Activated CD8-positive, alpha-beta memory T cell treated with anti-CD3 and anti-CD28 coated beads, Interleukin-2, amount 10 ng/mL, durations not matched to agents 7 days and 5 days (primary cell): ENCODE measurements at regions not wholly inside any gene's neighbourhood (a gene's known extent, or its start where the extent isn't known, plus 50 kb on each side); places are given as distances from the start of the nearest gene placed in this dataset.
"Not testable (repeated sequence)": the region's sequence is repeated elsewhere in the genome, so short reads cannot be mapped to it uniquely, and the experiment has no call there.

Experiments
- ATAC-seq: fragments of 150-1000 bp; cut with Tn5 transposase; one replicate; pipeline ENCODE4 v1.10.0; 2021; ENCODE audit warnings: moderate library complexity
- CTCF ChIA-PET: fragments of 350-600 bp; sonication (Branson Sonifier 250); formaldehyde crosslinking; loops from one replicate; lab custom pipeline; 2021; ENCODE audit warnings: antibody characterized with exemption; lab: Charles Lee
- DNase-seq: peaks from one replicate; pipeline ENCODE4 v3.0.0-alpha.2; 2020
- H3K27ac Mint-ChIP-seq: one replicate; pipeline ENCODE4 v1.8.0; 2021; ENCODE audit warnings: mild to moderate bottlenecking, mixed read lengths
- H3K27me3 Mint-ChIP-seq: one replicate; pipeline ENCODE4 v1.8.0; 2021; ENCODE audit warnings: mixed read lengths
- H3K36me3 Mint-ChIP-seq: one replicate; pipeline ENCODE4 v1.8.0; 2021; ENCODE audit warnings: mild to moderate bottlenecking, mixed read lengths
- H3K4me1 Mint-ChIP-seq: one replicate; pipeline ENCODE4 v1.8.0; 2021; ENCODE audit warnings: mixed read lengths
- H3K4me3 Mint-ChIP-seq: one replicate; pipeline ENCODE4 v1.8.0; 2021; ENCODE audit warnings: mild to moderate bottlenecking, moderate library complexity, mixed read lengths
- H3K9me3 Mint-ChIP-seq: one replicate; pipeline ENCODE4 v1.8.0; 2022; ENCODE audit warnings: low read depth, mixed read lengths

- Mint-ChIP-seq H3K27me3 (no peaks in the 10 kb centered on the region), H3K4me1 (no peaks in the 10 kb centered on the region), H3K4me3 (no peak overlapping the region), H3K27ac (no peak overlapping the region), H3K36me3 (no peaks in the 10 kb centered on the region), H3K9me3 (no peaks in the 10 kb centered on the region)
- DNase-seq (no peak), ATAC-seq (no peak)
- CTCF ChIA-PET = no interaction called here
Observed at GRCh38 chr2:138249207-138249606, 252.4 kb upstream of the SPOPL start.

DNA sequence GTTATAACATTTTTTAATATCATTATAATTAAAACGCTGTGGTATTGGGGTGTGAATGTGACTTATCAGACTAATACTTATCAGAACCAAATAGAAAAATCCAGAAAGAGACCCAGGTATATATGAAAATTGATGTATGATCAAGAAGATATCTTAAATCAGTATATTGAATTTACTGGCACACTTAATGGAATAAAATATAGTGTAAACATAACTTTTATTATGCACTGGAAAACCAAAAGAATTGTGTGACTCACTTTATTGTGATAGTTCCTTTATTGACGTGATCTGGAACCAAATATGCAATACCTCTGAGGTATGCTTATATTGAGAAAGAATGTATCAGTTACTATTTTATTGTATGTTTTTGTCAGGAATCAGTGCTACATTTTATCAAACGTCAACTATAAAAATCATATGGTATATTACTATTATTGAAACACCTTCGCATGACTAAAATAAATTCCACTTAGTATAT, 250.7 kb upstream of the SPOPL start:
- H3K9me3 Mint-ChIP-seq, DNase-seq, H3K4me3 Mint-ChIP-seq, CTCF ChIA-PET, H3K36me3 Mint-ChIP-seq, ATAC-seq, H3K27ac Mint-ChIP-seq, H3K4me1 Mint-ChIP-seq, H3K27me3 Mint-ChIP-seq: not testable (repeated sequence)

DNA sequence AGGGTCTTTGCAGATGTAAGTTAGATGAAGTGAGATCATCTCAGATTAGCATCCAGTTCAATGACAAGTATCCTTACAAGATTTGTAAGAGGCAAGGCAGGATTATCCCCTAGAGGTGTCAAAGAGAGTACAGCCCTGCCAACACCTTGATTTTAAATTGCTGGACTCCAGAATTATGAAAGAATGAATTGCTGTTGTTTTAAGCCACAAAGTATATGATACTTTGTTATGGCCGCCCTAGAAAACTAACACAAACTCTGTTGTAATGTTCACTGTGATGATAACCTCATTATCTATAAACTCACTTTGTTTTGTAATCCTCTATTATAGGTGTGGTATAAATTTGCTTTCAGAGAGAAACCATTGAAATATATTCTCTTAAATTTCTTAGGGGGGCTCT, 249.0 kb upstream of the SPOPL start:
- no peak for DNase-seq
- no peak for ATAC-seq
- peaks cover 5% of the 10 kb centered on the region for H3K9me3 Mint-ChIP-seq
- no peaks in the 10 kb centered on the region for H3K4me1 Mint-ChIP-seq
- CTCF ChIA-PET = no interaction called here
- H3K27ac Mint-ChIP-seq = no peak overlapping the region
- no peaks in the 10 kb centered on the region for H3K36me3 Mint-ChIP-seq
- H3K4me3 Mint-ChIP-seq = no peak overlapping the region
- H3K27me3 Mint-ChIP-seq = no peaks in the 10 kb centered on the region

- H3K36me3 Mint-ChIP-seq = no peaks in the 10 kb centered on the region
- DNase-seq (no peak), ATAC-seq (no peak)
- no peak overlapping the region for H3K27ac Mint-ChIP-seq
- H3K4me1 Mint-ChIP-seq = no peaks in the 10 kb centered on the region
- H3K9me3 Mint-ChIP-seq = peaks cover 5% of the 10 kb centered on the region
- CTCF ChIA-PET = no interaction called here
- H3K27me3 Mint-ChIP-seq = no peaks in the 10 kb centered on the region
- no peak overlapping the region for H3K4me3 Mint-ChIP-seq
Observed at GRCh38 chr2:138255670-138256069, 245.9 kb upstream of the SPOPL start.

DNA sequence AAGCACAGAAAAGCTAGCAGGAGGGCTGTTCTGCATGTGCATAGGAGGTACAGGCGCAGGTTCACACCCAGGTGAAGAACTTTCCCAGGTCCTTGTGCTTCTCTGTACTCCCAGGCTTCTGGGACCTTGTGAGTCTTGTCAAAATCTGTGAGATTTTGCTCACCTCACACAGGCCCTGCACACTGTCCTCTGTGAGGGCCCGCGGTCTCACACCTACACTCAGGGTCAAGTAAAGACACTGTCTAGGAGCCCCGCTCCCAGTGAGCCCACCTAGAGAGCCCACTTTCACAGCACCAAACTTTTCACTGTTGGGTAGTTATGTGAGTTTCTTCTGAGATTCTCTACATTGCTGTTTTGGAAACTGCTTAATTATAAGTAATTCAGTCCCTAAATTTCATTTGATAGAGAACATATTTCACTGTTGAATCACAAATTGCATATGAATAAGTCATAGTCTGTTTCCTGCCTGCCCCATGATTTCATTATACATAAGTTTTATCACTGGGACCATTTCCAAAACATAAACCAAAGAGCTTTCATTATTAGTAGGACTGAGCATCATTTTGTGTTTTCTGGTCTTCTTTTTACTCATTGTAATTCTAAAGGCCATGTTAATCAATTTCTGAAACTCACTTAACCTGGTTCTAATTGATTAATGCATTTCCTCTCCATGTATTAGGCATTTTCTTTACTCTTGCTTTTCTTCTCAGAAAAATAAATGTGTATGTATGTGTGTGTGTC, 234.2 kb upstream of the SPOPL start:
- Mint-ChIP-seq H3K36me3 (no peaks in the 10 kb centered on the region), H3K4me3 (no peak overlapping the region), H3K9me3 (peaks cover under 1% of the 10 kb centered on the region), H3K27ac (no peak overlapping the region), H3K4me1 (no peaks in the 10 kb centered on the region), H3K27me3 (peaks cover 4% of the 10 kb centered on the region)
- no peak for ATAC-seq
- CTCF ChIA-PET = no interaction called here
- no peak for DNase-seq

- DNase-seq (no peak), ATAC-seq (no peak)
- Mint-ChIP-seq H3K4me3 (no peak overlapping the region), H3K9me3 (no peaks in the 10 kb centered on the region), H3K36me3 (no peaks in the 10 kb centered on the region), H3K27me3 (peaks cover 4% of the 10 kb centered on the region), H3K27ac (no peak overlapping the region), H3K4me1 (no peaks in the 10 kb centered on the region)
- CTCF ChIA-PET = no interaction called here
Observed at GRCh38 chr2:138267902-138268254, 233.7 kb upstream of the SPOPL start.

- H3K9me3 Mint-ChIP-seq = no peaks in the 10 kb centered on the region
- ATAC-seq = no peak
- no peak for DNase-seq
- no peaks in the 10 kb centered on the region for H3K36me3 Mint-ChIP-seq
- no peak overlapping the region for H3K4me3 Mint-ChIP-seq
- peaks cover 4% of the 10 kb centered on the region for H3K27me3 Mint-ChIP-seq
- H3K27ac Mint-ChIP-seq = no peak overlapping the region
- H3K4me1 Mint-ChIP-seq = no peaks in the 10 kb centered on the region
- CTCF ChIA-PET = no interaction called here
Observed at GRCh38 chr2:138269765-138270164, 231.8 kb upstream of the SPOPL start.

DNA sequence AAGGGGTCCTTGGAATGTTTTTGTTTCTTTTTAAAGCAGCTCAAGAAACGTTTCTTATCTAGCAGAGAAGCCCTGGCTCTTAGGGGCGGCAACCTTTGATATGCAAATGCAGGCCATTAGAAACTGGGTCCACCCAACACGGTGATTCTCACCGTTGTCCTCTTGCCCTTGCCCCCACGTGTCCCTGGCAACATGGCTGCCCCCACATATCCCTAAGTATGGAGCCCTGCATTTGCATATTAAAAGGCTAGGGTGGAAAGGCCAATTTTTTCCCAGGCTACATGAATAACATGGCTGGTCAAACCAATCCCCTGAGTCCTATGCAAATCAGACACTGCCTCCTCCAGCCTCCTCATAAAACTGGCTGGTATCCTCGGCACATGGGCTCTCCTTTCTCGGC, 230.1 kb upstream of the SPOPL start:
- H3K27me3 Mint-ChIP-seq = no peaks in the 10 kb centered on the region
- CTCF ChIA-PET = no interaction called here
- no peak for DNase-seq
- no peaks in the 10 kb centered on the region for H3K4me1 Mint-ChIP-seq
- H3K36me3 Mint-ChIP-seq = no peaks in the 10 kb centered on the region
- no peaks in the 10 kb centered on the region for H3K9me3 Mint-ChIP-seq
- H3K27ac Mint-ChIP-seq = no peak overlapping the region
- no peak for ATAC-seq
- no peak overlapping the region for H3K4me3 Mint-ChIP-seq

GRCh38 chr2:138272524-138273195, 228.9 kb upstream of the SPOPL start:
- CTCF ChIA-PET = no interaction called here
- DNase-seq (no peak), ATAC-seq (no peak)
- Mint-ChIP-seq H3K4me1 (no peaks in the 10 kb centered on the region), H3K36me3 (no peaks in the 10 kb centered on the region), H3K4me3 (no peak overlapping the region), H3K27me3 (no peaks in the 10 kb centered on the region), H3K27ac (no peak overlapping the region), H3K9me3 (no peaks in the 10 kb centered on the region)

DNA sequence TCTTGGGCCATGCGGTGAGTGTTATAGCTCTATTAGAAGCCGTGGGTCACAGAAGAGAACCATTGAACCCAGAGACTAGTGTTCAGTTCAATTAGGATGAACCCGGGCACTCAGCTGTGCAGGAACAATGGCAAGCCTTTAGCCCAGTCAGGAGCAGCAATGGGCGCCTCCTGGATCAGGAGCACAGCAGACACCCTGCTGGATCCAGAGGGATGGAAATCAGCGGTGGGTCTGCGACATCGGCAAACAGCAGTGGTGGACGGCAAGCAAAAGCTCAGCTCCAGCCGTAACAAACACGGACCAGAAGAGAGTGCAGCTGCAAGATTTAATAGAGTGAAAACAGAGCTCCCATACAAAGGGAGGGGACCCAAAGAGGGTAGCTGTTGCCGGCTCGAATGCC, 228.3 kb upstream of the SPOPL start:
- not testable (repeated sequence) for H3K4me1 Mint-ChIP-seq, H3K27me3 Mint-ChIP-seq

GRCh38 chr2:138274421-138275291, 226.9 kb upstream of the SPOPL start:
- H3K27me3 Mint-ChIP-seq = no peaks in the 10 kb centered on the region
- no peaks in the 10 kb centered on the region for H3K4me1 Mint-ChIP-seq
- H3K9me3 Mint-ChIP-seq = no peaks in the 10 kb centered on the region
- CTCF ChIA-PET = no interaction called here
- no peaks in the 10 kb centered on the region for H3K36me3 Mint-ChIP-seq
- DNase-seq (no peak), ATAC-seq (no peak)
- H3K27ac Mint-ChIP-seq = no peak overlapping the region
- no peak overlapping the region for H3K4me3 Mint-ChIP-seq

More for the DNA sequence above, 228.3 kb upstream of the SPOPL start:
- CTCF ChIA-PET, H3K4me3 Mint-ChIP-seq, DNase-seq, H3K36me3 Mint-ChIP-seq, ATAC-seq, H3K27ac Mint-ChIP-seq, H3K9me3 Mint-ChIP-seq: not testable (repeated sequence)

- no peaks in the 10 kb centered on the region for H3K9me3 Mint-ChIP-seq
- ATAC-seq = no peak
- H3K36me3 Mint-ChIP-seq = no peaks in the 10 kb centered on the region
- no peaks in the 10 kb centered on the region for H3K4me1 Mint-ChIP-seq
- H3K27me3 Mint-ChIP-seq = no peaks in the 10 kb centered on the region
- CTCF ChIA-PET = no interaction called here
- H3K4me3 Mint-ChIP-seq = no peak overlapping the region
- no peak for DNase-seq
- no peak overlapping the region for H3K27ac Mint-ChIP-seq
Observed at GRCh38 chr2:138275292-138275690, 226.3 kb upstream of the SPOPL start.

- no peaks in the 10 kb centered on the region for H3K27me3 Mint-ChIP-seq
- CTCF ChIA-PET = no interaction called here
- no peaks in the 10 kb centered on the region for H3K4me1 Mint-ChIP-seq
- DNase-seq (no peak), ATAC-seq (no peak)
- no peak overlapping the region for H3K4me3 Mint-ChIP-seq
- H3K27ac Mint-ChIP-seq = no peak overlapping the region
- no peaks in the 10 kb centered on the region for H3K36me3 Mint-ChIP-seq
- H3K9me3 Mint-ChIP-seq = no peaks in the 10 kb centered on the region
Observed at GRCh38 chr2:138275881-138276280, 225.7 kb upstream of the SPOPL start.

DNA sequence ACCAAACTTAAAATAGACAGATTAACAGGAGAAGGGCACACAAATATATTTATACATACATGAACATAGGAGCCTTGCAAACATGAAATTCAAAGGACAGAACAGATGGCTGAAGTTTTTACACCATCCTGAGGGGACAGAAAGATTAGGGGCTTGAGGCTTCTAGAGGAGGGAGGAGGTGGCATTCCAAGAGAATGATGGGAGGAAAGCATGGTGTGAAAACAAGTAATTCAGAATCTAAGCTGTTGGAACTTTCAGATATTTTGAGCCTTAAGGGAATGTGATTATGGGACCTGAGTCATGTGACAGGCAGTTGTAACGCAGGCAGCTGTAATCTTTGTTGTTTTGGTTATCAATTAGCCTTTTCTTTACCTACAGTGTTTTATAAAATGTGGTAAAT, 225.2 kb upstream of the SPOPL start:
- CTCF ChIA-PET = no interaction called here
- Mint-ChIP-seq H3K36me3 (no peaks in the 10 kb centered on the region), H3K4me3 (no peak overlapping the region), H3K9me3 (no peaks in the 10 kb centered on the region), H3K4me1 (no peaks in the 10 kb centered on the region), H3K27ac (no peak overlapping the region), H3K27me3 (no peaks in the 10 kb centered on the region)
- DNase-seq = no peak
- ATAC-seq = no peak
